Thoracic aorta (tissue), 2 donors: ENCODE measurements at regions not wholly inside any gene's neighbourhood (a gene's known extent, or its start where the extent isn't known, plus 50 kb on each side); places are given as distances from the start of the nearest gene placed in this dataset.

Experiments
- ATAC-seq: fragments of 150-250 bp; one replicate; pipeline ENCODE4 v1.8.0; 2017; ENCODE audit warnings: low read depth; ENCODE audit not compliant: insufficient number of reproducible peaks, low FRiP score
- DNase-seq: peaks from one replicate; pipeline ENCODE4 v3.0.0-alpha.2; 2020; ENCODE audit warnings: low spot score
- H3K27ac ChIP-seq, 2 donors: fragments of 200-600 bp; sonication (generic); 1 replicate in 1 of 2; 2 replicates in 1 of 2; pipeline ENCODE4 v1.5.1; 2016; ENCODE audit warnings: mild to moderate bottlenecking in 2 of 2, moderate library complexity in 2 of 2
- H3K27me3 ChIP-seq: fragments of 200-600 bp; sonication (generic); replicated peaks from 2 replicates; pipeline ENCODE4 v1.6.0; 2016; ENCODE audit warnings: mild to moderate bottlenecking; ENCODE audit not compliant: insufficient read depth
- H3K36me3 ChIP-seq: fragments of 200-600 bp; sonication (generic); one replicate; pipeline ENCODE4 v1.5.1; 2016
- H3K4me1 ChIP-seq, 2 donors: fragments of 200-600 bp; sonication (generic); 1 replicate in 1 of 2; 2 replicates in 1 of 2; pipeline versions ENCODE4 v1.5.1 to v1.6.0; 2016; ENCODE audit warnings: low read depth in 2 of 2, mild to moderate bottlenecking in 1 of 2; ENCODE audit not compliant: control insufficient read depth in 1 of 2
- H3K4me3 ChIP-seq: fragments of 200-600 bp; sonication (generic); 2 replicates; pipeline ENCODE4 v1.5.1; 2016; ENCODE audit warnings: mild to moderate bottlenecking
- H3K9me3 ChIP-seq: fragments of 200-600 bp; sonication (generic); 2 replicates; pipeline ENCODE4 v1.5.1; 2016
- TF ChIP-seq, protein P1 (sequence below): fragments of 200-600 bp; sonication (generic); IDR thresholded peaks from one replicate; pipeline ENCODE4 v1.5.1; 2019; ENCODE audit warnings: antibody characterized with exemption

DNA sequence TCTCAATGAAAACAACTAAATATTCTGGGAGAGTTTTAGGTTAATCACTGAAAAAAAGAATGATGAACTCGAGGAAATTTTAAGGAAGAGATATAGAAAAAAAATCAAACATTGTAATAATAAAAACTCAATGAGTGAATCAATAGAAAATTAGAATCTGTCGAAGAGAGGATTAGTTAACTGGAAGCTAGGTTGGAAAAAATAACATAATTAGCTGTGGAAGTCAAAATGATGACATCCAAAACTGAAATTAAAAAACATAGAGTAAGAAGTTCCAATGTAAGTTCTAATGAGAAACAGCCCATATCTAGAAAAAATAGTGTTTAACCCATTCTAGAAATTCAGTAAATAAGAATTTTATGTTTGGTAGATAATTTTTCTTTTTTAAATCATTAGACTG lies 299.3 kb upstream of the RARB start:
- no peaks in the 10 kb centered on the region for H3K4me1 ChIP-seq
- no peak overlapping the region for H3K27ac ChIP-seq
- no peak for DNase-seq
- no peaks in the 10 kb centered on the region for H3K27me3 ChIP-seq
- no peaks in the 10 kb centered on the region for H3K36me3 ChIP-seq
- H3K4me3 ChIP-seq = no peak overlapping the region
- TF ChIP-seq, protein P1, sequence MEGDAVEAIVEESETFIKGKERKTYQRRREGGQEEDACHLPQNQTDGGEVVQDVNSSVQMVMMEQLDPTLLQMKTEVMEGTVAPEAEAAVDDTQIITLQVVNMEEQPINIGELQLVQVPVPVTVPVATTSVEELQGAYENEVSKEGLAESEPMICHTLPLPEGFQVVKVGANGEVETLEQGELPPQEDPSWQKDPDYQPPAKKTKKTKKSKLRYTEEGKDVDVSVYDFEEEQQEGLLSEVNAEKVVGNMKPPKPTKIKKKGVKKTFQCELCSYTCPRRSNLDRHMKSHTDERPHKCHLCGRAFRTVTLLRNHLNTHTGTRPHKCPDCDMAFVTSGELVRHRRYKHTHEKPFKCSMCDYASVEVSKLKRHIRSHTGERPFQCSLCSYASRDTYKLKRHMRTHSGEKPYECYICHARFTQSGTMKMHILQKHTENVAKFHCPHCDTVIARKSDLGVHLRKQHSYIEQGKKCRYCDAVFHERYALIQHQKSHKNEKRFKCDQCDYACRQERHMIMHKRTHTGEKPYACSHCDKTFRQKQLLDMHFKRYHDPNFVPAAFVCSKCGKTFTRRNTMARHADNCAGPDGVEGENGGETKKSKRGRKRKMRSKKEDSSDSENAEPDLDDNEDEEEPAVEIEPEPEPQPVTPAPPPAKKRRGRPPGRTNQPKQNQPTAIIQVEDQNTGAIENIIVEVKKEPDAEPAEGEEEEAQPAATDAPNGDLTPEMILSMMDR = no peak
- no peak for ATAC-seq
- H3K9me3 ChIP-seq = peaks cover 10% of the 10 kb centered on the region

DNA sequence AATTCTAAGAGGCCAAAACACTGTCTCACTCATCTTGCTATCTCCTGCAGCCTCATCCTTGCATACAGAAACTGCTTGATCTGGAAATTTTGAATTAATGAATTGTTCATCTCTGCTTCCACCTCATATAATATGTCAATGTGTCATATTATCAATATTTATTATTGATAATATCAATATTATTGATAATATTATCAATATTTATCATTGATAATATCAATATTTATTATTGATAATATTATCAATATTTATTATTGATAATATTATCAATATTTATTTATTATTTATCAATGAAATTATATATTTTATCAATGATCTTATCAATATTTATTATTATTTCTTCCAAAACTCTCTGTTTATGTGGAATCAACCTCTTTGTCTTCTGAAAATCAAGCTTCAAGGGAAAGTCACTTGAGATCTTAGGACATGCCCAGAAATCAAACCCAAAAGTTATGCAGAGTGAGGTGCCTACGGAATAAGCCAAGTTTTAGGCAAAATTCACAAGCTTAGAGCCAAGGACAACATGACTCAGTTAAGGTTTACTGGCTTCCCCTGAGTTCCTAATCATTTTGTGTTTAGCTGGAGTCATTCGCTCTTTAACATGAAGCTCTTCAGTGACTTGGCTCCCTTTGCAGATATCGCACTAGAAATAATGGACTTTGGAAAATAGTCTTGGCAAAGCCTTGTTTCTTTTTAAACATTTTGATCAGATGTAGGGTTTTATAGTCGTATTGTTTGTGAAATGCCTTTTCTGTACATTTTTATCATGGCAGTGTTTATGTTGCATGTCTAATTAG lies 297.1 kb upstream of the RARB start:
- Histone ChIP-seq H3K27me3 (no peaks in the 10 kb centered on the region), H3K9me3 (peaks cover 10% of the 10 kb centered on the region), H3K4me3 (no peak overlapping the region), H3K36me3 (no peaks in the 10 kb centered on the region), H3K4me1 (no peaks in the 10 kb centered on the region), H3K27ac (no peak overlapping the region)
- DNase-seq (no peak), ATAC-seq (no peak)
- TF ChIP-seq, protein P1 = no peak

DNA sequence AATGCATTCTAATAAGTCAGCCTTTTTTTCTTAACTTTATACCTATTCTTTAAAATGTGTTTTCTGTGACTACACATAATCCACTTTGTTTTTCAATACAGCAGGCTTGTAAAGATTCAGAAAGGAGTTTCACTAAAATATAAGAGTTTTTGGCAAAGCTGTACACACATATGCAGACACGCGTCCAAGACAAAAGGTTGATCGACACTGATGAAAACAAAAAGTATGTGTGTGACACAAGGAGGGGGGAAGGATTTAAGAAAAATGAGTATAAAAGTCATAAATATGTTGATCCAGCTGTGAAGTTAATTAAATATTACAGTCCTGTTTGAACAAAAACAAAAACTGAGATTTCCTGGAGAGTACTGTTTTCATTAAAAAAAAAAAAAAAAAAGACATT lies 294.5 kb upstream of the RARB start:
- Histone ChIP-seq H3K4me1 (no peaks in the 10 kb centered on the region), H3K27me3 (no peaks in the 10 kb centered on the region), H3K36me3 (no peaks in the 10 kb centered on the region), H3K27ac (no peak overlapping the region), H3K4me3 (no peak overlapping the region), H3K9me3 (peaks cover 10% of the 10 kb centered on the region)
- DNase-seq (no peak), ATAC-seq (no peak)
- TF ChIP-seq, protein P1 = no peak

DNA sequence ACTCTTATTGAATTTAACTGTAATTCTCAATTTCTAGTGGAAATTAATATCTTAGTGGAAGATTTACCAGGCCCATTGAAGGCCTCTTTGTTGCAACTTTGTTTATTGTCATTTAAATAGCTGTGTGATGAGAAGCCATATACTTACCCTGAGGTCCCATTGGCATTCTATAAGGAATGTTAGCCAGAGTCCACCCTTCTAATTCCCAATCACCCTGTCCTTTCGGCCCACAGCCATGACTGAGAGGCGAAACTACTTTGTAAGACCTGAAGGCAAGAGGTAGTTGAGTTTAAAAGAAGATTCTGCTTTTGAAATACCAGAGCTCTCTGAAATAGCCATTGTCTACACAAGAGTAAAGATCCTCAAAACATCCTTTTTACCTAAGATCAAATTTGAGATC lies 290.5 kb upstream of the RARB start:
- no peak for DNase-seq
- Histone ChIP-seq H3K4me3 (no peak overlapping the region), H3K27ac (no peak overlapping the region), H3K4me1 (no peaks in the 10 kb centered on the region), H3K36me3 (no peaks in the 10 kb centered on the region), H3K9me3 (no peaks in the 10 kb centered on the region), H3K27me3 (no peaks in the 10 kb centered on the region)
- no peak for ATAC-seq
- TF ChIP-seq, protein P1 = no peak

DNA sequence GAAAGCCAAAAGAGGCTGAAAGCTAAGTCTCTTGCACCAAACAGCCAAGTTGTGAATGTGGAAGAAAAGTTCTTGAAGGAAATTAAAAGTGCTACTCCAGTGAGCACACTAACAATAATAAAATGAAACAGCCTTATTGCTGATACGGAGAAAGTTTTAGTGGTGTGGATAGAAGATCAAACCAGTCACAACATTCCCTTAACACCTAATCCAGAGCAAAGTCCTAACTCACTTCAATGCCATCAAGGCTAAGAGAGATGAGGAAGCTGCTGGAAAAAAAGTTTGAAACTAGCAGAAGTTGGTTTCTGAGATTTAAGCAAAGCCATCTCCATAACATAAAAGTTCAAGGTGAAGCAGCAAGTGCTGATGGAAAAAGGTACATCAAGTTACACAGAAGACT lies 288.8 kb upstream of the RARB start:
- Histone ChIP-seq H3K4me1 (no peaks in the 10 kb centered on the region), H3K4me3 (no peak overlapping the region), H3K27ac (no peak overlapping the region), H3K27me3 (no peaks in the 10 kb centered on the region), H3K9me3 (no peaks in the 10 kb centered on the region), H3K36me3 (no peaks in the 10 kb centered on the region)
- TF ChIP-seq, protein P1 = no peak
- ATAC-seq = no peak
- no peak for DNase-seq
